ENCODE measurements at regions not wholly inside any gene's neighbourhood (a gene's known extent, or its start where the extent isn't known, plus 50 kb on each side); places are given as distances from the start of the nearest gene placed in this dataset.

DNA sequence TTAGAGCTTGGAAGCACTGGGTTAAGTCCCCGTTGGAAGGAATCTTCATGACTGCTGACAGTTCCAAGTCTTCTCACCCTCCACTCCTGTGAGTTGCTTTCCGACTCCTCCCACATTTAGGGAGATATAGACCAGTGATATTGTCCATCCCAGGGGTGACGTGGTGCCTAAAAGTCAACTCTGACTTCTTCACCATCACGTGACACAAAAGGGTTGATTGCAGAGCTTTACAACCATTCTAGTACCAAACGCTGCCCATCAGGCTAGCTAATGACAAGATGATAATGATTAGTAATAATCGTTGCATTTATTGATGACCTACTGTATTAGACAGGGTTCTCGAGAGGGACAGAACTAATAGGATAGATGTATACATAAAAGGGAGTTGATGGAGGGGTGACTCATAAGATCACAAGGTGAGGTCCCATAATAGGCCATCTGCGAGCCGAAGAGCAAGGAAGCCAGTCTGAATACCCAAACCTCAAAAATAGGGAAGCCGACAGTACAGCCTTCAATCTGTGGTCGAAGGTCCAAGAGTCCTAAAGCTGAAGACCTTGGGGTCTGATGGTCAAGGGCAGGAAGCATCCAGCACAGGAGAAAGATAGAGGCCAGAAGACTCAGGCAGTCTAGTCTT is 85.3 kb upstream of the CARD11 start:
- H3K4me1 ChIP-seq = no peaks in the 10 kb centered on the region
- intact Hi-C loops (cut with DNase I; ENCODE audit: low total_unique reads) = loop anchor here (1.0 kb wide), 1 partner anchor 171 kb away; no protein-coding TSS in a partner anchor
- TF ChIP-seq POLR2AphosphoS5 (IDR thresholded peaks at IDR 0.05) (no peak), EP300 (IDR thresholded peaks at IDR 0.05; ENCODE audit: low read depth) (no peak), POLR2A (IDR thresholded peaks at IDR 0.05) (no peak)
- TF ChIP-seq, protein P1, sequence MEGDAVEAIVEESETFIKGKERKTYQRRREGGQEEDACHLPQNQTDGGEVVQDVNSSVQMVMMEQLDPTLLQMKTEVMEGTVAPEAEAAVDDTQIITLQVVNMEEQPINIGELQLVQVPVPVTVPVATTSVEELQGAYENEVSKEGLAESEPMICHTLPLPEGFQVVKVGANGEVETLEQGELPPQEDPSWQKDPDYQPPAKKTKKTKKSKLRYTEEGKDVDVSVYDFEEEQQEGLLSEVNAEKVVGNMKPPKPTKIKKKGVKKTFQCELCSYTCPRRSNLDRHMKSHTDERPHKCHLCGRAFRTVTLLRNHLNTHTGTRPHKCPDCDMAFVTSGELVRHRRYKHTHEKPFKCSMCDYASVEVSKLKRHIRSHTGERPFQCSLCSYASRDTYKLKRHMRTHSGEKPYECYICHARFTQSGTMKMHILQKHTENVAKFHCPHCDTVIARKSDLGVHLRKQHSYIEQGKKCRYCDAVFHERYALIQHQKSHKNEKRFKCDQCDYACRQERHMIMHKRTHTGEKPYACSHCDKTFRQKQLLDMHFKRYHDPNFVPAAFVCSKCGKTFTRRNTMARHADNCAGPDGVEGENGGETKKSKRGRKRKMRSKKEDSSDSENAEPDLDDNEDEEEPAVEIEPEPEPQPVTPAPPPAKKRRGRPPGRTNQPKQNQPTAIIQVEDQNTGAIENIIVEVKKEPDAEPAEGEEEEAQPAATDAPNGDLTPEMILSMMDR (IDR thresholded peaks at IDR 0.05) = no peak
- H3K27ac ChIP-seq = no peak overlapping the region
- DNase-seq = no peak
- in situ Hi-C loops (cut with MboI; ENCODE audit: low pct_ligation_motif_present in 1 of 4, low pct_unique_long_range_greater_than_20kb in 1 of 4, low sequenced_read_pairs in 3 of 4) = loop anchor here in 1 of 4 donors (25.0 kb wide), 1 partner anchor 242 kb away; no protein-coding TSS in a partner anchor
- WGBS, 2 donors (ENCODE audit: low coverage in 1 of 2) = 80 to 81% methylated on average over 4 to 11 of the region's 11 CpGs
- H3K9me3 ChIP-seq = no peaks in the 10 kb centered on the region
- H3K27me3 ChIP-seq = no peaks in the 10 kb centered on the region
- H3K4me3 ChIP-seq = no peak overlapping the region
- no peaks in the 10 kb centered on the region for H3K36me3 ChIP-seq

DNA sequence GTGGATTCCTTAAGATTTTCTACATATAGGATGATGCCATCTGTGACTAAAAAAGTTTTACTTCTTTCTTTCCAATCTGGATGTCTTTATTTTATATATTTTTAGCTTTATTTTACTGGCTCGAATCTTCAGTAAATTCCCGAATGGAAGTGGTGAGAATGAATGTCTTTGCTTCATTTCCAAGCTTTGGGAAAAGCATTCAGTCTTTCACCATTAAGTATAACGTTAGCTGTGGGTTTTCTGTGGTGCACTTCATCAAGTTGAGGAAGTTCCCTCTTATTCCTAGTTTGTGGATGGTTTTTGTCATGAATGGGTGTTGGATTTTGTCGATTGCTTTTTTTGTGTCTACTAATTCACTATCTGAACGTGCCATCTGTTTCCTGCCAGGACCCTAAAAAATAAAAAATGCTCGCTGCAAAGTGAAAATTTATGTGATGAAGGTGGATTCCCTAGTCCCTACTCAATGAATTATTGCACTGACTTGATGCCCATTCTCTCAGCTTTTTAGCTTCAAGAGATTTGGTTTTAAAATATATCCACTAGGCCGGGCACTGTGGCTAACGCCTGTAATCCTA is 90.2 kb upstream of the CARD11 start:
- no peaks in the 10 kb centered on the region for H3K27me3 ChIP-seq
- no peak overlapping the region for H3K27ac ChIP-seq
- intact Hi-C loops (cut with DNase I; ENCODE audit: low total_unique reads) = no loop called here
- WGBS, 2 donors (ENCODE audit: low coverage in 1 of 2) = 60 to 73% methylated on average over 8 of the region's 8 CpGs
- no peaks in the 10 kb centered on the region for H3K36me3 ChIP-seq
- in situ Hi-C loops (cut with MboI; ENCODE audit: low pct_ligation_motif_present in 1 of 4, low pct_unique_long_range_greater_than_20kb in 1 of 4, low sequenced_read_pairs in 3 of 4) = loop anchor here in 1 of 4 donors (25.0 kb wide), 1 partner anchor 247 kb away; no protein-coding TSS in a partner anchor
- H3K9me3 ChIP-seq = no peaks in the 10 kb centered on the region
- no peak for DNase-seq
- TF ChIP-seq, protein P1 (IDR thresholded peaks at IDR 0.05) = no peak
- no peak for TF ChIP-seq POLR2A (IDR thresholded peaks at IDR 0.05)
- no peak for TF ChIP-seq POLR2AphosphoS5 (IDR thresholded peaks at IDR 0.05)
- no peak for TF ChIP-seq EP300 (IDR thresholded peaks at IDR 0.05; ENCODE audit: low read depth)
- H3K4me1 ChIP-seq = no peaks in the 10 kb centered on the region
- H3K4me3 ChIP-seq = no peak overlapping the region

DNA sequence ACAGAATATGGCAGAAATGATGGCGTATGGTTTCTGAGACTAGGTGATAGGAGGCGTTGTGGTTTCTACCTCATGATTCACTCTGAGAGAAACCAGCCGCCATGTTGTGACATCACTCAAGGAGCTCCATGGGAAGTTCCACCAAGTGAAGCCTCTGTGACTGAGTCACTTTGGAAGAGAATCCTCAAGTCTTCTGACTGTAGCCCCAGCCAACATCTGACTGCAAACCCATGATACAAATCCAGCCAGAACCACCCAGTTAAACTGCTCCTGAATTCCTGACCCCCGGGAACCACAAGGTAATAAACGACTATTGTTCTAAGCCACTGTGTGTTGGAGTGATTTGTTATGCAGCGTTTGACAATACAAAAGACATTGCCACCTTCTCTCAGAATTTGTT is 91.1 kb upstream of the CARD11 start:
- Histone ChIP-seq H3K27me3 (no peaks in the 10 kb centered on the region), H3K4me3 (no peak overlapping the region), H3K27ac (no peak overlapping the region), H3K36me3 (no peaks in the 10 kb centered on the region), H3K9me3 (no peaks in the 10 kb centered on the region), H3K4me1 (no peaks in the 10 kb centered on the region)
- intact Hi-C loops (cut with DNase I; ENCODE audit: low total_unique reads) = no loop called here
- no peak for DNase-seq
- 75 to 77% methylated on average over 5 to 6 of the region's 6 CpGs for WGBS, 2 donors (ENCODE audit: low coverage in 1 of 2)
- in situ Hi-C loops (cut with MboI; ENCODE audit: low pct_ligation_motif_present in 1 of 4, low pct_unique_long_range_greater_than_20kb in 1 of 4, low sequenced_read_pairs in 3 of 4) = loop anchor here in 1 of 4 donors (25.0 kb wide), 1 partner anchor 247 kb away; no protein-coding TSS in a partner anchor
- TF ChIP-seq EP300 (IDR thresholded peaks at IDR 0.05; ENCODE audit: low read depth) (no peak), POLR2A (IDR thresholded peaks at IDR 0.05) (no peak), POLR2AphosphoS5 (IDR thresholded peaks at IDR 0.05) (no peak)
- TF ChIP-seq, protein P1 (IDR thresholded peaks at IDR 0.05) = no peak

DNA sequence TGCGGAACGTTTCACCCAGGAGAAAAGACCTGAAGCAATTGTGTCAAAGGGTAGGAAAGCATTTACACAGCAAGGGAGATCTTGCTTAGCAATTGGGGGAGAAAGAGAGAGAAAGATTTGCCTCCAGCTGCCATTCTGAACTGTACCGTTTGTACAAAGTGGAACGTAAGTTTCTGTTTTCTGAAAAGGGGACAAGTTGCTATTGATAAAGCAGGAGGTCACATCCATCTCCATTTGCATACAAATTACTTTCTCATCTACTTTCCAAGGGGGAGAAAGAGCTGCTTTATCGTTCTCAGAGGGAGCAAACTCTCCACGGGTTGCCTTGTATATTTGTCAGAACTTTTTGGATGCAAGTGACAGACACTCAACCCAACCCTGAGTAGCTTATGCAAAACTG is 92.0 kb upstream of the CARD11 start:
- intact Hi-C loops (cut with DNase I; ENCODE audit: low total_unique reads) = no loop called here
- WGBS, 2 donors (ENCODE audit: low coverage in 1 of 2) = 70 to 84% methylated on average over 4 to 6 of the region's 6 CpGs

More for the DNA sequence above, 92.0 kb upstream of the CARD11 start:
- TF ChIP-seq POLR2A (IDR thresholded peaks at IDR 0.05) (no peak), POLR2AphosphoS5 (IDR thresholded peaks at IDR 0.05) (no peak), EP300 (IDR thresholded peaks at IDR 0.05; ENCODE audit: low read depth) (no peak)
- TF ChIP-seq, protein P1 (IDR thresholded peaks at IDR 0.05) = no peak
- H3K36me3 ChIP-seq = no peaks in the 10 kb centered on the region
- in situ Hi-C loops (cut with MboI; ENCODE audit: low pct_ligation_motif_present in 1 of 4, low pct_unique_long_range_greater_than_20kb in 1 of 4, low sequenced_read_pairs in 3 of 4) = loop anchor here in 1 of 4 donors (25.0 kb wide), 1 partner anchor 248 kb away; no protein-coding TSS in a partner anchor
- no peaks in the 10 kb centered on the region for H3K9me3 ChIP-seq
- no peak overlapping the region for H3K27ac ChIP-seq
- H3K4me3 ChIP-seq = no peak overlapping the region
- H3K27me3 ChIP-seq = no peaks in the 10 kb centered on the region
- no peak for DNase-seq
- no peaks in the 10 kb centered on the region for H3K4me1 ChIP-seq
